HG03064 (cell line): ENCODE measurements at regions not wholly inside any gene's neighbourhood (a gene's known extent, or its start where the extent isn't known, plus 50 kb on each side); places are given as distances from the start of the nearest gene placed in this dataset.
"Not testable (repeated sequence)": the region's sequence is repeated elsewhere in the genome, so short reads cannot be mapped to it uniquely, and the experiment has no call there.

Experiments
- ATAC-seq: cut with Tn5 transposase; IDR thresholded peaks from one replicate; pipeline ENCODE4 v1.9.1; 2021; ENCODE audit warnings: low read depth; ENCODE audit not compliant: unreplicated experiment

DNA sequence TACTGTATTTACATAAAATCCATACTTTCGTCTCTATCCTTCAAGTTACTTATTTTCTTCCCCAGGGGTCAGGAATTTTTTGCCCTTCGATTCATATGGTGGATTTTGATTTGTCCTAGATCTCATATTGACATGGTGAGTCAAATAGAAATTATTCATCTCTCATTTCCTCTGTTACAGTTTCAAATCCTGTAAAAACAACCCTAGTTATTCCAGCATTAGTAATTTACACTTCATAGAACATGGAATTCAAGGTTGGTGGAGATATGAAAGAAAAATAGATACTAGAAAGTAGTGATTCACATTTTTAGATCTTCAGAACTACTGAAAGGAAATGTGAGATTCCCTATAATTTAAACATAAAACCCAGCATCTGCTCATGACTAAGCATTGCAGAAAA lies 1331.0 kb upstream of the CDH9 start:
- no peak for ATAC-seq

DNA sequence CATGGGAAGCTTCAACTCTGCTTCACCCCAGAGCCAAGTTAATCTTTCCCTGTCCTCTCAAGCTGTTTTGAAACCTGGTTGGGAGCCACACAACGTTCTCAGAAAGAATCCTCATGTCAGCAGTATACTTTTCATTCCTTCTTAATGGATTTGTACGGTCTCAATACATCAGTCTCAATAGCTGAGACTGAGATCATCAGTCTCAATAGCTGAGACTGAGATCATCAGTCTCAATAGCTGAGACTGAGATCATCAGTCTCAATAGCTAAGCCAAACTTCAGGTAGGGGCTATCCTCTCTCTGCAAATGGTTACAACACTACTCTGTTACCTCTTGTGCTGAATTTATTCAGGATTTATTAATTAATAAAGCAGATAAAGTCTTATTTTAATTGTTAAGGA lies 1317.4 kb upstream of the CDH9 start:
- no peak for ATAC-seq

DNA sequence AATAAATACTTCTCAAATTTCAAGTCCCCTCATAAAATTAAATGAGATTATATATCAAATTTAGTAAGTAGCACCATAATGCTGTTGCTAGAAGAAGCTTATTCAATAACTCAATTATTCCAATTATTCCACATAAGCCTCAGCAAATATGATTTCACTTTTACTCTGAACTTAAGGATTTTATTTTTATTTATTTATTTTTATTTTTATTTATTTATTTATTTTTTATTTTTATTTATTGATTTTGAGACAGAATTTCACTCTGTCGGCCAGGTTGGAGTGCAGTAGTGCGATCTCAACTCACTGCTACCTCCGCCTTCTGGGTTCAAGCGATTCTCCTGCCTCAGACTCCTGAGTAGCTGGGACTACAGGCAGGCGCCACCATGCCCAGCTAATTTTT lies 1308.3 kb upstream of the CDH9 start:
- ATAC-seq: no peak

DNA sequence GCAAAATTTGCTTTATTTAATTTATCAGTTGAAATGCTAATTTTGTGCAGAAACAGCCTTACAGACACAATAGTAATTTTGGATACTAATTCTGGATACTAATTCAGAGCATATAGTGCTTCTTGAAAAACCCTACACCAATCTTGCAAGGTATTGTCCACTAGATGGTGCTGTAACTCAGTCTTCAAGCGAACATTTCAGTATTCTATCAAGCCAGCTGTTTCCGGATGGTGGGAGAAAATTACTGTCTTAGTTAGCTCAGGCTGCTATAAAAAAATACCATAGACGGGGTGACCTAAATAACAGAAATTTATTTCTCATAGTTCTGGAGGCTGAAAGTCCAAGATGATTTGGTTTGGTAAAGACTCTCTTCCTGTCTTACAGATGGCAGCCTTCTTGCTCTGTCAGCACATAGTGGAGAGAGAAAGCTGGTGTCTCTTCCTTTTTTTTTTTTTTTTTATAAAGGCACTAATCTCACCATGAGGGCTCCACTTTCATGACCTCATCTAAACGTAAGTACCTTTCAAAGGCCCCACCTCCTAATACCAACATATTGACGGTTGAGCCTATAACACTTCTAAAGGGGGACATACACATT lies 1306.5 kb upstream of the CDH9 start:
- ATAC-seq: no peak

DNA sequence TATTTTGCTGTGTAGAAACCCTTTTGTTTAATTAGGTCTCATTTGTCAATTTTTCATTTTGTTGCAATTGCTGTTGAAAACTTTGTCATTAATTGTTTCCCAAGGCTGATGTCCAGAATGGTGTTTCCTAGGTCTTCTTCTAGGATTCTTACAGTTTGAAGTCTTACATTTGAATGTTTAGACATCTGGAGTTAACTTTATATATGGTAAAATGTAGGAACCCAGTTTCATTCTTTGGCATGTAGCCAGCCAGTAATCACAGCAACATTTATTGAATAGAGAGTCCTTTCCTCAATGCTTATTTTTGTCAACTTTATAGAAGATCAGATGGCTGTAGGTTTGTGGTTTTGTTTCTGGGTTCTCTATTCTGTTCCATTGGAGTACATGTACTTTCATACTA lies 1290.8 kb upstream of the CDH9 start:
- ATAC-seq: no peak

DNA sequence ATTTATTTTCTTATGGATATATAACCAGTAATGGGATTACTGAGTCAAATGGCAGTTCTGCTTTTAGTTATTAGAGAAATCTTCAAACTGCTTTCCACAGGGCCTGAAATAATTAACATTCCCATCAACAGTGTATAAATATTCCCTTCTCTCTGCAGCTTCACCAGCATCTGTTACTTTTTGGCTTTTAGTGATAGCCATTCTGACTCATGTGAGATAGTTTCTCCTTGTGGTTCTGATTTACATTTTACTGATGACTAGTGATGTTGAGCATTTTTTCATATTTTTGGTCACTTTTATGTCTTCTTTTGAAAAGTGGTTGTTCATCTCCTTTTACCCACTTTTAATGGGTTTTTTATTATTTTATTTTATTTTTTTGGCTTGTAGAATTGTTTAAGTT lies 1290.3 kb upstream of the CDH9 start:
- no peak for ATAC-seq

DNA sequence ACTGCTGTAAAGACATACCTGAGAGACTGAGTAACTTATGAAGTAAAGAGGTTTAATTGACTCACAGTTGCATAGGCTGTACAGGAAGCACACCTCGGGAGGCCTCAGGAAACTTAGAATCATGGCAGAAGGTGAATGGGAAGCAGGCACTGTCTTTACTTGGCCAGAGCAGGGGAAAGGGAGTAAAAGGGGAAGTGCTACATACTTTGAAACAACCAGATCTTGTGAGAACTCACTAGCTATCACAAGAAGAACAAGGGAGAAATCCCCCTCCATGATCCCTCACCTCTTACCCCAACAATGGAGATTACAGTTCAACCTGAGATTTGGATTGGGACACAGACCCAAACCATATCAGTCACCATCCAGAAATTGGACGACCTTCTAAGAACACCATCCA lies 1285.8 kb upstream of the CDH9 start:
- ATAC-seq: no peak

DNA sequence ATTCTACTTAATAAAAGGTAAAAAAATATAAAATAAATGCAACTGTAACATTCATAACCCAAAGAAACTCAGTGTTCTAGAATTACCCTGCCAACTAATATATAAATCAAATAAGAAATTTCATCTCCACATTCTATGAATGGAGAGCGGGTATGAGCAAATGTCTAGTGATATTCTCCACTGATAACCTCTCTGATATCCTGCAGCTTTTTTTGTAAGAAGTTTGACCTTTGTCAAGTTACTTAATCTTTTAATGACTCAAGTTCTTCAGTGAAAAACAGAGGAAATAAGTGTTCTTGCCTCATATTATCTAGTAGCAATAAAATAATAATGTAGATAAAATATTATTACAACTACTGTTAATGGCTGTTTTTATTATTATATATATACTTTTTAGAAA lies 1275.6 kb upstream of the CDH9 start:
- no peak for ATAC-seq

DNA sequence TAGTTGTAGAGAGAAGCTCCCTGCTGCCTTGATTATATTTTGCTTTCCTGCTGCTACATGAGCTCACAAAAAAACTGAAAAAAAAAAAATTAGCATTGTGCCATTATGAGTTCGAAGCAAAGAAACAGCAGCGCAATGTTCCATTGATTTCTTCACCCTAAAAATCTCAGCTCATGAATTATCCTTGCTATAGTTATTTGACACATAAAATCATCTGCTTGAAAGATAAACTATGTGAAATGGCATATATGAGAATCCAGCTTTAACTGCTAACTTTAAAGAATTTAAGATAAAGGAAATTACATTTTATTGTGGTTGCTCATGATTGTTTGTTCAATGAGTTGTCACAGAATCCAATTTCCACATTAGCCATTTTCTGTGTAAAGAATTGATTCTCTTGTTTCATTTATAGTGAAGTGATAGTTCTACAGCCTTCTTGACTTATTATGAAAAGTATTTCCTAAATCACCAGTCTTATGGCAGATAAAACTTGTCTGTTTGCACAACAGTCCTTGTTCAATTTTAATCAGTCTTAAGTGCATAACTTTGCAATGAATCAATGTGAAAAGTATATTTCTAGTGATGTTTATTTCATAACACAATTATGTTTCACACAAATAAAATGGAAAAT lies 1275.0 kb upstream of the CDH9 start:
- no peak for ATAC-seq

DNA sequence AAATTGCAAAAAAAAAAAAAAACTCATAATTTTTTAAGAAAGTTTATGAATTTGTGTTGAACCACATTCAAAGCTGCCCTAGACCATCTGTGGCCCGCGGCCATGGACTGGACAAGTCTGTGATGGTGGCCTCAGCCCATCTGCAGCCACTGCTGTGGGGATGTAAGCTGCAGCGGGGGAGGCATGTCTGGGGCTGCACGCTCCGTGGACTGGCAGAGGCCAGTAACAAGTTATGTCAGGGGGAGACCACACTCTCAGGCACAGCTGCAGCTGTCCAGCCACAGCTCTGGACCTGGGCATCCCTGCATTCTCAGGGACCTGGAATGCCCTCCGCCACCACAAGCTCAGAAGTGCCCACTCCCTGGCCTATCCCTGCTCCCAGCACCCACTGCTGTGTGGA lies 1272.3 kb upstream of the CDH9 start:
- ATAC-seq: no peak

DNA sequence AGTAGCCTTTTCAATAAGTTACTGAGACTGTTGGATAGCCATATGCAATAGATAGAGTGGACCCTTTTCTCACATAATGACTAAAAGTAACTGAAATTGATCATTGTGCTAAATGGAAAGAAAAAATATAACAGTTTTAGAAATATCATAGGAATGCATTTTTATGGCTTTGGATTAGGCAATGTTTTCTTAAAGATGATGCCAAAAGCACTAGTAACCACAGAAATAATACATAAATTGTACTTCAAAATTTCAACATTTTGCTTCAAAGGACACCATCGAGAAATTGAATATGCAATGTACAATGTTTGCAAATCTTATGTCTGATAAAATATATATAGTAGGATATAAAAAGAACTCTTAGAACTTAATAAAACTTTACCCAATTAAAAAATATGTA lies 1267.5 kb upstream of the CDH9 start:
- ATAC-seq: no peak

DNA sequence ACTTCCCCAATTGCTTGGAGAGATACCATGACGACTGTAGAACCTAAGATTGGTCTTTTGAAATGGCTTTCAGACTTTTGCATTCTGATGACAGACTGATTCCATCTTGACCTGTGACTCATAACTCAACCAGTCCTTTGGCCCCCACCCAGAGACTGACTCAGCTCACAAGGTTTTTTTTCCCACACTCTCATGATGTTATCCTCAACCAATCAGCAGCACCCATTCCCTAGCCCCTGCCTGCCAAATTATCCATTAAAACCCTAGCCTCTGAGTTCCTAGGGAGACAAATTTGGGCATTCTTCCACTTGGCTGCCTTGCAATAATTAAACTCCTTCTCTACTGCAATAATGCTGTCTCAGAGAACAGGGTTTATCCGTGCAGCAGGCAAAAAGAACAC lies 1263.3 kb upstream of the CDH9 start:
- ATAC-seq: no peak

DNA sequence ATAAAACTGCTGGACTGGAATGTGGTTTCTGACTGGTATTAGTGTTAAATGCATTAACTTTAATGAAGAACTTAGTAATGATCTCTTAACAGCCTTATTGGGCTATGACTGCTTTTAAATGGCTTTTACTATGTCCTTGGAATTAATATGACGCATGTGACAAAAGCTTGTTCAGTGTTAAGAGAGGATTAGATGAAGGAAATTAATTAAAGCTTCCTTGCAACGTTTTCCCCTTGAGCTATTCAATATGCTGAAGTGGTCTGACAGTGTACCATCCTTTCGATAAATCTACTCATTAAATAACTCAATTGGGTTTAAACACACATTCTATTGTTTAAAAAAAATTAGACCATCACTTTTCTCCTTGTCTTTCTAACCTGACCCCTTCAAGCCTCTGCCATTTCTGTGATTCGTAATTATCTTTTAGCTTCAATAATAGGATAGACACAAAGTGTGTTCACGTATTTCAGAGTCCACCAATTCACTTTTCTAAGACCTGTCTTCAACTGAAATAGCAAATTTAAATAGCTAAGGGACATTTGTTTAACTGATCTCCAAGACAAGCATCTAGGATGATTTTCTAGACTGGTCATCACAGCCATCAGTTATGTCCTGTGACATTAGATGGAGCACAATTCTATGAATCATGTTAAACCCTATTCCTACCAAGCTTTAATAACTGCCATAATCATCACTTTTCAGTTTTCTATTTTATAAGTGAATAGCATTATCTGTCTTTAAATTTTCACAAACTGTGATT lies 1258.0 kb upstream of the CDH9 start:
- no peak for ATAC-seq

DNA sequence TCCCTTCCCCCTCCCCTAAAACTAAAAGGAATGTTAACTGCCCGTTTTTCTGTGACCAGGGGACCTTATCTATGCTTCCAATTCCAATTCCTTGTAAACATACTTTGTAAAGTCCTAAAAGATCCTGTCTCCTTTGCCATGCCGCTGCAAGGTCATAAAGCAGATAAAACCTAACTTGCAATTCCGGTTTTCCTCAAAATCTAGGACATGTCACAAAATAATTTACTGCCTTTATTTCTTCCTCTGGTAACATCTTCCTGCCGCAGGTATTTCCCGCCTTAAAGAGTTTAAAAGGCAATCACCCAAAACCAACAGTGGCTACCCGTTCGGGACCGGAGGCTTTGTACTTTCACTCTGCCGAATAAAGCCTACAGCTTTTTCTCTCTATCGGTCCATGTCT lies 1248.6 kb upstream of the CDH9 start:
- not testable (repeated sequence) for ATAC-seq

DNA sequence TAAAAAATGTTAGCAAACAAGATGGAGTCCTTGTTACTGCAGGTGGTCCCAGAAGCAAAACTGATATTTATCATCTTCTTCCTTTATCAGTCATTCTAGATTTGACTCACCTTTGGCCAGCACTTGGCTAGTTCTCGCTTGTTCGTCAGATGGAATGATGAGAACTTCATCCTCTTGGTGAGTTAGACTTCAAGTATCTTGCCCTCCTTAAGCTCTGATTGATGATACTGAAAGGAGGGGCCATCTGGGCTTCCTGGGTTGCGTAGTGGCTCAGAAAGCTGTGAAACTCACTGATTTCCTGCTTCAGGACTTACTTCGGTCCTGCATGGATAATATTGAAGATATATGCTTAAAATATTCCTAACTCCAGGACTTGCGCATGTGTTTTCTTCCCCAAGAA lies 1248.2 kb upstream of the CDH9 start:
- ATAC-seq: no peak

DNA sequence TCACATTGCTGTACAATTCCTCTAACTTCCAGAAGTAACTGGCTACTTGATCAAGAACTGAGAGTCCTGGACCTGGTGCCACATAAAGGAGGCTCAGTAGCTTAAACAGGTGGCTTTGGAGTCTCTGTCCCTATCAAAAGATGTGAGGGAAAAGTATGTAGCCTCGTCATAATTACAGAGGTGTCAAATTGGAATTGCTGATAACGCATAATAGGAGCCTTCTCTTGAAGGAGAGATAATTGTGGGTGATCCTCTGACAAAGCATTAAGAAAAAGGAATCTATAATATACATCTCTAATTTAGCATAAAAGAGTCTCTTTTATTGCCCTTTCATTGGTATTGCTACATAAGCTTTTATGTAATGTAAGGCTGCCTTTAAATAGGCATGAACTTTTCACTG lies 1246.4 kb upstream of the CDH9 start:
- no peak for ATAC-seq

DNA sequence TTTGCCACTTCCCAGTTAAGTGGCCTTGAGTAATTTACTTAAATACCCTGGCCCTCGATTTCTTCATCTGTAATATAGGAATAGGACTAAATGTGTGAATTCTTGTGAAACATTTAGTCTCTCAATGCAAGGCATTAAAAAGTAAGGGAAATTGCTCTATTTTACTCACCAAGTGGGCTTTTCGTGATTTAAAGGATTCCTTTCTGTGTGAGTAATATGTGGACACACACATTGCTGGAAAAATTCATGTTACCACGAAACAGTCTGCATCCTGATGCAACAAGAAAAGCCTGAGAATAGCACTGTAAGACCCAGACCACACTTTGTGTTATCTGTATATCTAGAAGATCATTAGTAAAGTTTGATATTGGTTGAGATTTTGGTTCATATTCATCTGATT lies 1243.0 kb upstream of the CDH9 start:
- ATAC-seq: no peak

DNA sequence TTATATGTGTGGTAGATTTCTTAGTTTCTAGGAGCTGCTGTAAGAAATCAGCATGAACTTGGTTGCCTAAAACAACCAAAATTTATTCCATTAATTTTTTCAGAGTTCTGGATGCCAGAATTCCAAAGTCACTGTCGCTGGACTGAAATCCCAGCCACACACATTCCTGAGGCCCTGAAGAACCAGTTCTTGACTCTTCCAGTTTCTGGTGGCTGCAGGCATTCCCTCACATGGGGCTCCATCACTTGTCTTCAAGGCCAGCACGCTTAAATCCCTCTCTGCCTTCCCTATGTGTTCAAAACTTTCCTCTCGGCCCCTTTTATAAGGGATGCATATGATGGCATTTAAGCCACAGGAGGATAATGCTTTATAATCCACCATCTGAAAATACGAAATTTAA lies 1237.5 kb upstream of the CDH9 start:
- no peak for ATAC-seq

DNA sequence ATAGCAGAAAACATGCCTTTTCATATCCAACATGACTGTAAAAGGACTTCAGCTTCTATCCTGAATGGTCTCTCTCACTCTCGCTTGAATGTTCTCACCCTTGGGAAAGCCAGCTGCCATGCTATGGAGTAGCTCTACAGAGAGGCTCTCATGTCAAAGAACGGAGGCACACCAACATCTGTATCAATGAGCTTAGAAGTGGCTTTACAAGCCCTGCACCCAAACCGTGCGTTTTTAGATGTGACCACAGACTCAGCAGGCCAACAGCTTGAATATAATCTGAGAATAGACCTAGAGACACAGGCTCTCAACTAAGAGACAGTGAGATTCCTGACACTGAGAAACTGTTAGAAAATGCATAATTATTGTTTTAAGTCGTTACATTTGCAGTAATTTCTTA lies 1231.6 kb upstream of the CDH9 start:
- ATAC-seq: no peak

DNA sequence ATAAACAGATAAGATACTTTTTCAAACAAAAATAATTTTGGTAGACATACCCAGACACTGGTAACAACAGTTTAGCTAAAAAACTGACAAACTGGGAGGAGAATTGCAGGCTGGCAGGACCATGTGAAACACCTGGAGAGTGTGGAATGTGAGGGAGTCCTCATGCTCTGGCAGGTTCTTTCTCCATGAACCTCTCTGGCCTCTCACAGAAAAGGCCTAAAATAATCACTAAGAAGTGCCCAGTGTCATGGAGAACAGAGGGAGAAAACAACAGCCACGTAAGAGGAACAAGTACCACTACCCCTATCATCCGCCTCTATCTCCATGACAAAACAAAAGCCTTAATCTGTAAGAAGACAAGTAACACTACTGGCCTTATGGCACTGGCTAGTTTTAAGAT lies 1227.5 kb upstream of the CDH9 start:
- ATAC-seq: no peak

DNA sequence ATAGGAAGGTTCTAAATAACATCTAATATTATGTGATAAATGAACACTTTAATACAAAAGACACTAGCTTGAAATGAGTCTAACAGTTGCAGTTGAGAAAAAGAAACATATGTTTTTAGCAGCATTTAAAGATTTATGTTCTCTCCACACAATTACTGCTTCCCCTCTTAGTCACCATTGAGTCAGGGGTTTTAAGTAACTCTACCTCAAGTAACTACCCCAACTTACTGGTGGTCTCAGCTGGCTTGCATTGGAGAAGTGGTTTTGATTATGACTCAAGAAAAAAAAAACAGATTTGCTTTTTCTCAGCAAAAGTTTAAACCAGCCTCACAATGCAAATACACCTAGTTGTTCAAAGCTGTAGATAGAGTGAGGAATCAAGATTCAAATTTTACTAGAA lies 1216.5 kb upstream of the CDH9 start:
- ATAC-seq: no peak

DNA sequence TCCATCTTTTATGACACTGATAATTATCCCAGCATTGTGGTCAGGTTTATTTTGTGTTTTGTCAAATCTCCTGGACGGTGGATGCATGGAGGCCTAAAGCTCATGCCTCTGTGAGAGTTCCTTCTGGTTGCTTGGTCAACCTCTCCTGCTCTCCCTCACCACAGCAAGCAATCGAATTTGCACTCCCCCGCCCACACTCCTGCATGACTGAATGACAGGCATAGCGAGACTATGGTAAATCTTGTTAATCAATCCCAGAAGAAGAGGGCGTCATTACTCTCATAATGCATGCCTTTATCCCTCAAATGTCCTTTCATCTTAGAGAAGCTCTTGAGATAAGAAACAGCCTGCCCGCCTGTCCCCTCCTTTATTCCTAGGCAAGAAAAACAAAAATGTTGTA lies 1215.0 kb upstream of the CDH9 start:
- no peak for ATAC-seq
